K562 (cell line): ENCODE measurements at regions not wholly inside any gene's neighbourhood (a gene's known extent, or its start where the extent isn't known, plus 50 kb on each side); places are given as distances from the start of the nearest gene placed in this dataset.
A peak's percentile ranks its signal among the peaks of the same experiment; 100 is the strongest.
"Not testable (repeated sequence)": the region's sequence is repeated elsewhere in the genome, so short reads cannot be mapped to it uniquely, and the experiment has no call there.

Experiments
- ATAC-seq: fragments of 200-7000 bp; cut with Tn5 transposase; 3 replicates; pipeline ENCODE4 v1.9.1; 2020; ENCODE audit warnings: moderate library complexity
- BruUV-seq: library from RNA; stranded (reverse); fragments of 400-500 nt; replicated peaks from 2 replicates; lab custom pipeline; 2021; lab: Mats Ljungman, UMichigan
- CTCF ChIA-PET: fragments of 300-600 bp; formaldehyde crosslinking; extraction: SDS; loops from one replicate; lab custom pipeline; 2021; ENCODE audit warnings: low intra/inter-chr PET ratio; lab: Yijun Ruan, JAX
- POLR2A ChIA-PET: fragments of 300-600, 350-650 bp; sonication (Branson Sonifier 250); formaldehyde crosslinking; extraction: SDS; loops from one replicate; lab custom pipeline; 2021; ENCODE audit warnings: antibody characterized with exemption, inconsistent platforms; lab: Yijun Ruan, JAX
- DNase-seq, 4 experiments: peaks; one replicate each; pipeline versions ENCODE4 v3.0.0 to v3.0.0-alpha.2; 2011 to 2018; ENCODE audit warnings: low spot score in 3 of 4, mixed read lengths in 3 of 4; ENCODE audit errors: extremely low read depth in 1 of 4
- FAIRE-seq: peaks from 2 replicates; lab custom pipeline; 2011; peaks lifted over from hg19 to GRCh38; lab: Jason Lieb, UNC
- H2AFZ ChIP-seq: 2 replicates; pipeline ENCODE4 v1.6.0; 2011; ENCODE audit warnings: low read depth, low read length, control low read depth, inconsistent platforms
- H3K27ac ChIP-seq: fragments of 200-600 bp; 3 replicates; pipeline ENCODE4 v1.8.0; 2011; ENCODE audit warnings: low read depth, mild to moderate bottlenecking, control low read depth, inconsistent platforms, low read length, moderate library complexity, mixed read lengths; ENCODE audit errors: extremely low read depth
- H3K27me3 ChIP-seq, 2 experiments: fragments of 300-600 bp in 1 of 2; 2 replicates in 1 of 2; 3 replicates in 1 of 2; pipeline versions ENCODE4 v1.6.0 to v1.8.0; 2011; ENCODE audit warnings: inconsistent platforms in 2 of 2, low read length in 2 of 2, mild to moderate bottlenecking in 1 of 2, mixed read lengths in 1 of 2, moderate library complexity in 1 of 2; ENCODE audit not compliant: control insufficient read depth in 2 of 2, insufficient read depth in 2 of 2
- H3K36me3 ChIP-seq: fragments of 300-600 bp; 3 replicates; pipeline ENCODE4 v1.8.0; 2011; ENCODE audit warnings: mild to moderate bottlenecking, low read length, inconsistent platforms; ENCODE audit not compliant: control insufficient read depth, insufficient read depth
- H3K4me1 ChIP-seq, 2 experiments: fragments of 200-600 bp in 1 of 2; replicated peaks in 1 of 2; 2 replicates in 1 of 2; 3 replicates in 1 of 2; pipeline versions ENCODE4 v1.5.1 to v1.8.0; 2011; ENCODE audit warnings: inconsistent platforms in 2 of 2, low read length in 2 of 2, mild to moderate bottlenecking in 1 of 2, mixed read lengths in 1 of 2, moderate library complexity in 1 of 2; ENCODE audit not compliant: control insufficient read depth in 2 of 2, insufficient read depth in 2 of 2
- H3K4me2 ChIP-seq: 2 replicates; pipeline ENCODE4 v1.6.1; 2011; ENCODE audit warnings: low read length, control low read depth, inconsistent platforms, mixed read lengths; ENCODE audit not compliant: insufficient read depth
- H3K4me3 ChIP-seq: fragments of 200-600 bp; sonication (generic), shearing (Covaris generic); 2 replicates; pipeline ENCODE4 v1.5.1; 2016; ENCODE audit warnings: control low read depth, inconsistent platforms
- H3K79me2 ChIP-seq: fragments of 200-600 bp; 3 replicates; pipeline ENCODE4 v1.8.0; 2011; ENCODE audit warnings: low read length, inconsistent platforms; ENCODE audit not compliant: control insufficient read depth, insufficient read depth
- H3K9ac ChIP-seq, 2 experiments: 2 replicates each; pipeline versions ENCODE4 v1.6.0 to v1.6.1; 2011; ENCODE audit warnings: low read depth in 2 of 2, low read length in 2 of 2, control low read depth in 1 of 2, inconsistent platforms in 1 of 2, mild to moderate bottlenecking in 1 of 2, mixed read lengths in 1 of 2; ENCODE audit not compliant: insufficient read depth in 1 of 2
- H3K9me1 ChIP-seq: one replicate; pipeline ENCODE4 v1.6.0; 2011; ENCODE audit warnings: inconsistent platforms, mild to moderate bottlenecking, low read length, moderate library complexity; ENCODE audit not compliant: control insufficient read depth, insufficient read depth
- H3K9me3 ChIP-seq: replicated peaks from 2 replicates; pipeline ENCODE4 v1.5.1; 2011; ENCODE audit warnings: low read depth, low read length, inconsistent platforms; ENCODE audit not compliant: control insufficient read depth, insufficient read depth
- H4K20me1 ChIP-seq: replicated peaks from 2 replicates; pipeline ENCODE4 v1.6.1; 2011; ENCODE audit warnings: low read length, inconsistent platforms, mixed read lengths; ENCODE audit not compliant: control insufficient read depth, insufficient read depth
- CAMTA2 ChIP-seq: fragments of 250-450 bp; sonication (Bioruptor Pico); conservative IDR thresholded peaks from 2 replicates; pipeline ENCODE4 v1.5.1; 2022
- POLR2AphosphoS5 ChIP-seq: IDR thresholded peaks from 2 replicates; pipeline ENCODE4 v1.6.1; 2011; ENCODE audit warnings: mild to moderate bottlenecking, low read depth, low read length, moderate library complexity; ENCODE audit not compliant: control insufficient read depth, insufficient read depth
- POLR2H ChIP-seq: IDR thresholded peaks from 2 replicates; pipeline ENCODE4 v1.6.1; 2016; ENCODE audit warnings: missing genetic modification characterization, low read depth, mild to moderate bottlenecking, control low read depth, missing compliant biosample characterization, moderate library complexity
- POLR3G ChIP-seq: IDR thresholded peaks from 2 replicates; pipeline ENCODE4 v1.6.1; 2011; ENCODE audit not compliant: insufficient read length, insufficient replicate concordance; ENCODE audit errors: extremely low read depth
- TSC22D4 ChIP-seq: fragments of 450-650 bp; IDR thresholded peaks from 2 replicates; pipeline ENCODE4 v1.6.1; 2016; ENCODE audit warnings: missing genetic modification characterization, missing biosample characterization, control low read depth
- ZNF431 ChIP-seq: sonication (generic); formaldehyde crosslinking; IDR thresholded peaks from 2 replicates; pipeline ENCODE4 v1.8.0; 2022; ENCODE audit warnings: mild to moderate bottlenecking, missing genetic modification reagents
- WGBS: fragments of 100-300 bp; shearing (Covaris generic); methylation state at CpG from one replicate; pipeline ENCODE4 v1.1.6; 2016; ENCODE audit warnings: low coverage, mixed read lengths; ENCODE audit not compliant: insufficient coverage; ENCODE audit errors: missing lambda C conversion rate; 5-methylcytosine and 5-hydroxymethylcytosine counted together
- in situ Hi-C: fragments of 300-500 bp; cut with MboI; formaldehyde crosslinking; loops from 4 replicates; pipeline ENCODE4 v1.15.0; 2018; ENCODE audit warnings: inconsistent platforms, mixed read lengths
- intact Hi-C: fragments of 100-400 bp; cut with micrococcal nuclease; formaldehyde crosslinking; loops from 2 replicates; pipeline ENCODE4 v1.14.2; 2022
- TF ChIP-seq, protein P1 (sequence below): IDR thresholded peaks from 3 replicates; pipeline ENCODE4 v1.6.1; 2011; ENCODE audit warnings: borderline replicate concordance, mild to moderate bottlenecking, moderate library complexity; ENCODE audit not compliant: insufficient read length; ENCODE audit errors: extremely low read depth

DNA sequence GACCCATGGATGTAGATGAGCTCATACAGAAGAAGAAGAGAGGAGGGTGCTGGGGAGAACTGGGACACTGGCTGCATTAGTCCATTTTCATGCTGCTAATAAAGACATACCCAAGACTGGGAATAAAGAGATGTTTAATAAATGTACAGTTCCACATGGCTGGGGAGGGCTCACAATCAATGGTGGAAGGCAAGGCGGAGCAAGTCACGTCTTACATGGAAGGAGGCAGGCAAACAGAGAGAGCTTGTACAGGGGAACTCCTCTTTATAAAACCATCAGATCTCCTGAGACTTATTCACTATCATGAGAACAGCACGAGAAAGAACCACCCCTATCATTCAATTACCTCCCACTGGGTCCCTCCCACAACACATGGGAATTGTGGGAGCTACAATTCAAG is 625.5 kb downstream of the MATN1 start:
- H3K9me3 ChIP-seq, H4K20me1 ChIP-seq, BruUV-seq, CTCF ChIA-PET, POLR2A ChIA-PET, H3K79me2 ChIP-seq, H3K36me3 ChIP-seq, ATAC-seq, H3K4me2 ChIP-seq, H3K27ac ChIP-seq, H3K4me1 ChIP-seq, H3K4me3 ChIP-seq, intact Hi-C loops: not testable (repeated sequence)
- in situ Hi-C loops: loop anchor here (5.0 to 10.0 kb wide), 2 partner anchors 394 to 723 kb away; no protein-coding TSS in a partner anchor
- peak; percentile 89 for TF ChIP-seq ZNF431 (CRISPR knock-in tag)
- TF ChIP-seq, all 486 proteins: peak for 1; not testable (repeated sequence) for 485
- not testable (repeated sequence) for H2AFZ ChIP-seq, H3K9ac ChIP-seq, FAIRE-seq, DNase-seq, H3K9me1 ChIP-seq
- WGBS: 2% methylated on average over 3 of the region's 3 CpGs
- peaks cover 0 to 20% of the 10 kb centered on the region in 2 experiments; a peak in 2 of 5 replicates for H3K27me3 ChIP-seq

DNA sequence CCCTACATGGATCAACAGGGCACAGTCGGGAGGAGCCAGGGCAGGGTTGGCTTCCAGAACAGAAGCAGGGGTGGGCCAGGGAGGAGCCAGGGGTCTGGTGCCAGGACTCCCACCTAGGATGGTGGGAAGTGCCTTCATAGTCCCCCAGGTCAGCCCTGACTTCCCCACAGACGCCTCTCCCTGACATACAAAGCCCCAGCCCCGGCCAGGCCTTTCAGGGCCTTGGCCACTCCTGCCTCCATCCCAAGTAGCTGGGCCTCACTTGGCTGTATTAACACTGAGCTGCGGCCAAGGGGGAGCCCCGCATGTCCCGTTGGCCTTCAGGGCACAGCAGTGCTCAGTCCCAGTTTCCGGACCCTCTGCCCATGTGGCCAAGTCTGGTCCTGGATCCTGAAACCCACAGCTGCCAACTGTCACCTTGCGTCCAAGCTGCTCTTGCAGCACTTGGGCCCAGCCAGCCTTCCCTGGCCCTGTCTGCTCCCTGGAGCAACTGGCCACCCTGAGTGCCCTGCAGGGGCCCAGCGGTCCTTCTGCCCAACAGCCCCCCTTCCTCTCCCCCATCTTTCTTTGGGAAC is 627.8 kb downstream of the MATN1 start:
- no peaks in the 10 kb centered on the region for H3K79me2 ChIP-seq
- no peaks in the 10 kb centered on the region for H3K9me1 ChIP-seq
- CTCF ChIA-PET: no interaction called here
- intact Hi-C loops (no loop called here), in situ Hi-C loops (loop anchor here (5.0 to 10.0 kb wide), 2 partner anchors 397 to 721 kb away; no protein-coding TSS in a partner anchor)
- no peaks in the 10 kb centered on the region for H3K36me3 ChIP-seq
- FAIRE-seq: no peak
- TF ChIP-seq POLR3G: no peak
- no peak for TF ChIP-seq POLR2H (tag)
- TF ChIP-seq, protein P1, sequence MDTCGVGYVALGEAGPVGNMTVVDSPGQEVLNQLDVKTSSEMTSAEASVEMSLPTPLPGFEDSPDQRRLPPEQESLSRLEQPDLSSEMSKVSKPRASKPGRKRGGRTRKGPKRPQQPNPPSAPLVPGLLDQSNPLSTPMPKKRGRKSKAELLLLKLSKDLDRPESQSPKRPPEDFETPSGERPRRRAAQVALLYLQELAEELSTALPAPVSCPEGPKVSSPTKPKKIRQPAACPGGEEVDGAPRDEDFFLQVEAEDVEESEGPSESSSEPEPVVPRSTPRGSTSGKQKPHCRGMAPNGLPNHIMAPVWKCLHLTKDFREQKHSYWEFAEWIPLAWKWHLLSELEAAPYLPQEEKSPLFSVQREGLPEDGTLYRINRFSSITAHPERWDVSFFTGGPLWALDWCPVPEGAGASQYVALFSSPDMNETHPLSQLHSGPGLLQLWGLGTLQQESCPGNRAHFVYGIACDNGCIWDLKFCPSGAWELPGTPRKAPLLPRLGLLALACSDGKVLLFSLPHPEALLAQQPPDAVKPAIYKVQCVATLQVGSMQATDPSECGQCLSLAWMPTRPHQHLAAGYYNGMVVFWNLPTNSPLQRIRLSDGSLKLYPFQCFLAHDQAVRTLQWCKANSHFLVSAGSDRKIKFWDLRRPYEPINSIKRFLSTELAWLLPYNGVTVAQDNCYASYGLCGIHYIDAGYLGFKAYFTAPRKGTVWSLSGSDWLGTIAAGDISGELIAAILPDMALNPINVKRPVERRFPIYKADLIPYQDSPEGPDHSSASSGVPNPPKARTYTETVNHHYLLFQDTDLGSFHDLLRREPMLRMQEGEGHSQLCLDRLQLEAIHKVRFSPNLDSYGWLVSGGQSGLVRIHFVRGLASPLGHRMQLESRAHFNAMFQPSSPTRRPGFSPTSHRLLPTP: no peak
- TF ChIP-seq TSC22D4 (tag): no peak
- no peak for TF ChIP-seq POLR2AphosphoS5
- TF ChIP-seq CAMTA2 (CRISPR knock-in tag): no peak
- no peak overlapping the region for H3K27ac ChIP-seq
- H3K27me3 ChIP-seq: peaks cover 0 to 3% of the 10 kb centered on the region in 2 experiments; a peak in 2 of 5 replicates
- no peaks in the 10 kb centered on the region for H4K20me1 ChIP-seq
- H3K4me2 ChIP-seq: no peak overlapping the region
- no peak overlapping the region for H2AFZ ChIP-seq
- peaks cover 4% of the 10 kb centered on the region; the same call in 1 of the 2 replicates for H3K9me3 ChIP-seq
- no peak overlapping the region for H3K4me3 ChIP-seq
- no peak for ATAC-seq
- POLR2A ChIA-PET: interaction anchor here (0.7 kb wide), 1 partner anchor 24 kb away, joined by 4 read pairs; no protein-coding TSS in a partner anchor
- no peaks in the 10 kb centered on the region for H3K4me1 ChIP-seq
- BruUV-seq: no TSS peak
- no peak overlapping the region for H3K9ac ChIP-seq
- WGBS: 0% methylated on average over 9 of the region's 9 CpGs
- DNase-seq: no peak
